ENCODE measurements at regions not wholly inside any gene's neighbourhood (a gene's known extent, or its start where the extent isn't known, plus 50 kb on each side); places are given as distances from the start of the nearest gene placed in this dataset.

GRCh38 chr13:50200569-50200968 is 185.3 kb downstream of the KCNRG start:
- Histone ChIP-seq H4K5ac (ENCODE audit: low read depth, low read length) (no peak overlapping the region), H3K23ac (ENCODE audit: low read depth, low read length) (no peak overlapping the region), H4K91ac (ENCODE audit: insufficient read depth, low read depth, low read length) (no peak overlapping the region), H4K8ac (ENCODE audit: low read depth in 2 of 2, low read length in 2 of 2) (no peak overlapping the region), H2AK9ac (replicated peaks; ENCODE audit: low read depth, low read length, poor library complexity) (no peak overlapping the region), H3K4me1 (ENCODE audit: control insufficient read depth, insufficient read depth, low read length) (no peaks in the 10 kb centered on the region), H3K4me2 (ENCODE audit: low read depth, low read length) (no peak overlapping the region), H3K9ac (ENCODE audit: low read depth, low read length) (no peak overlapping the region), H2BK5ac (ENCODE audit: low read depth, low read length, poor library complexity, severe bottlenecking) (no peak overlapping the region), H2BK20ac (ENCODE audit: low read depth, low read length) (no peak overlapping the region), H3K9me1 (ENCODE audit: insufficient read depth, low read length) (no peaks in the 10 kb centered on the region), H2BK120ac (ENCODE audit: low read depth, low read length) (no peak overlapping the region), H3K9me3 (ENCODE audit: control insufficient read depth, insufficient read depth, low read length) (no peaks in the 10 kb centered on the region), H3K56ac (ENCODE audit: extremely low read depth, insufficient read depth, low read length) (no peak overlapping the region), H3K4ac (ENCODE audit: low read depth, low read length) (no peak overlapping the region), H3K36me3 (ENCODE audit: control insufficient read depth, insufficient read depth, low read length) (no peaks in the 10 kb centered on the region), H3K27ac (ENCODE audit: insufficient read depth, low read length) (no peak overlapping the region), H3K79me1 (ENCODE audit: low read depth in 1 of 2, low read length in 2 of 2) (no peaks in the 10 kb centered on the region), H3K18ac (ENCODE audit: low read depth, low read length) (no peak overlapping the region), H3K14ac (replicated peaks; ENCODE audit: low read depth, low read length) (no peak overlapping the region), H4K20me1 (ENCODE audit: insufficient read depth, low read length) (no peaks in the 10 kb centered on the region), H3K27me3 (ENCODE audit: control insufficient read depth, insufficient read depth, low read length) (peaks cover 7% of the 10 kb centered on the region; the same call in 1 of the 2 replicates), H2BK15ac (ENCODE audit: low read depth, low read length) (no peak overlapping the region), H3K4me3 (ENCODE audit: insufficient read depth, low read depth, low read length) (no peak overlapping the region), H2AK5ac (ENCODE audit: low read depth, low read length) (no peak overlapping the region), H2AFZ (replicated peaks; ENCODE audit: low read length, poor library complexity) (no peak overlapping the region)
- TF ChIP-seq MAZ (IDR thresholded peaks at IDR 0.05; ENCODE audit: borderline replicate concordance, low read depth, low read length) = no peak
- no peak for TF ChIP-seq RFX5 (IDR thresholded peaks at IDR 0.05; ENCODE audit: low read depth, low read length)
- no peak for TF ChIP-seq MXI1 (IDR thresholded peaks at IDR 0.05; ENCODE audit: borderline replicate concordance, low read depth, low read length)
- no peak for TF ChIP-seq USF2 (IDR thresholded peaks at IDR 0.05; ENCODE audit: low read depth, low read length)
- no peak for TF ChIP-seq CTCF (conservative IDR thresholded peaks at IDR 0.05; ENCODE audit: low read depth, low read length)
- no peak for TF ChIP-seq BHLHE40 (IDR thresholded peaks at IDR 0.05; ENCODE audit: low read depth, low read length)
- no peak for TF ChIP-seq RAD21 (IDR thresholded peaks at IDR 0.05; ENCODE audit: low read length)
- TF ChIP-seq CEBPB (IDR thresholded peaks at IDR 0.05; ENCODE audit: low read depth, low read length) = no peak
- TF ChIP-seq CHD1 (IDR thresholded peaks at IDR 0.05; ENCODE audit: low read depth, low read length) = no peak
- TF ChIP-seq NFE2L2 (IDR thresholded peaks at IDR 0.05; ENCODE audit: low read depth, low read length) = no peak
- no peak for TF ChIP-seq ELK1 (IDR thresholded peaks at IDR 0.05; ENCODE audit: borderline replicate concordance, low read depth, low read length)
- TF ChIP-seq POLR2A (IDR thresholded peaks at IDR 0.05; ENCODE audit: low read depth, low read length) = no peak
- TF ChIP-seq MAFK (IDR thresholded peaks at IDR 0.05; ENCODE audit: low read depth, low read length) = no peak
- TF ChIP-seq RCOR1 (IDR thresholded peaks at IDR 0.05; ENCODE audit: insufficient replicate concordance, low read length) = no peak
- TF ChIP-seq FOS (IDR thresholded peaks at IDR 0.05; ENCODE audit: low read depth, low read length) = no peak
- no peak for TF ChIP-seq SMC3 (IDR thresholded peaks at IDR 0.05; ENCODE audit: low read depth, low read length)
- BruUV-seq (replicated peaks) = no TSS peak
- POLR2A ChIA-PET (ENCODE audit: unreplicated experiment) = no interaction called here
- ATAC-seq (ENCODE audit: low read depth) = no peak
- WGBS, 2 experiments (ENCODE audit: extremely low coverage in 2 of 2, insufficient read length in 1 of 2) = no CpG with 5 or more reads among the region's 3 CpGs
- DNase-seq = no peak
- dilution Hi-C loops (cut with HindIII; ENCODE audit: low sequenced_read_pairs, unreplicated experiment) (no loop called here), intact Hi-C loops (cut with micrococcal nuclease) (no loop called here), in situ Hi-C loops (cut with MboI; ENCODE audit: low sequenced_read_pairs) (no loop called here)
- CTCF ChIA-PET = no interaction called here
